ENCODE measurements at regions not wholly inside any gene's neighbourhood (a gene's known extent, or its start where the extent isn't known, plus 50 kb on each side); places are given as distances from the start of the nearest gene placed in this dataset.

DNA sequence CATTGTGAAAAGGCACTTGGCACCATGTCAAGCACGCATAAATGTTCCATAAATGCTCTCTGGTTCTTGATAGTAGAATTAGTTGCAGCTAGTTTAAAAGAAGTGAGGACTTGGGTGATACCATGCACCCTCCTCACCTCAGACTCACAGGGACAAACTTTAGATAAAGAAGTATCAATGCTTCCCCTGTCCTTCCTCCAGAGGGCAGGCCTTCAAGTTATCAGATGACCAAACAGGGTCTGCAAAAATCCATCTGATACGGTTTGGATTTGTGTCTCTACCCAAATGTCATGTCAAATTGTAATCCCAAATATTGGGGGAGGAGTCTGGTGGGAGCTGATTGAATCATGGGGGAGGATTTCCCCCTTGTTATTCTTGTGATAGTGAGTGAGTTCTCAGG, 54.1 kb downstream of the C1QL2 start:
- DNase-seq (ENCODE audit: low read depth in 2 of 2) = no peak

DNA sequence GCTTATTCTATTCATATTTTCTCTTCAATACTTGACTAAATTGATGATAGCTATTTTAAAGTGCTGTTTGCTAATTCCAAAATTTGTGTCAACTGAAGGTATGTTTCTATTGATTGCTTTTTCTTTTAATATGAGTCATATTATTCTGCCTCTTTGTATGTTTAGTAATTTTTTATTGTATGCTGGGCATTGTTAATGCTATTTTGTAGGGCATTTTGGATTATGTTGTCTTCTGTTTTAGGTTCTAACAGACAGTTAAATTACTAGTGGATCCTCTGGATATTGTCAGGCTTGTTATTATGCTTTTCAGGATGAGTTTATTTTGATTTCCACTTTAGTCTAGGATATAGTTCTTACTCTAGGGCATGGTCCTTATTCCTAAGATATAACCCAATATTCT, 55.6 kb downstream of the C1QL2 start:
- no peak for DNase-seq (ENCODE audit: low read depth in 2 of 2)

DNA sequence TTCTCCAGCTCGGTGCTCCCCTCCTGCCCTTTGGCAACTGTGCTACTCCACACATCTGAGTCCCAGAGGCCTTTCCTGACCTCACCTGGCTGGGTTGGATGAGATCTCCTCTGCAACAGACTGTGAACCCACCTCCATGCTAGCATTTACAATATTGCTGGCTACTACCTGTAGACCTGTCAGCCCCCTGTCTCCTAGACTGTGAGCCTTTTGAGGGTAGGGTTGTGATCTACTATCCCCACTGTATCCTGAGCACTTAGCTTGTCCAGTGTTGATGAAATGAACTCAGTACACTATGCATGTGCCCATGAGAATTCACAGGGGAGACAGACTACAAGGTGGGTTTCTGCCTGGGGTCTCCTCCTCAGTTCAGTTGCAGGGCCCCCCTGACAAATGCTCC, 70.1 kb downstream of the C1QL2 start:
- no peak for DNase-seq (ENCODE audit: low read depth in 2 of 2)

DNA sequence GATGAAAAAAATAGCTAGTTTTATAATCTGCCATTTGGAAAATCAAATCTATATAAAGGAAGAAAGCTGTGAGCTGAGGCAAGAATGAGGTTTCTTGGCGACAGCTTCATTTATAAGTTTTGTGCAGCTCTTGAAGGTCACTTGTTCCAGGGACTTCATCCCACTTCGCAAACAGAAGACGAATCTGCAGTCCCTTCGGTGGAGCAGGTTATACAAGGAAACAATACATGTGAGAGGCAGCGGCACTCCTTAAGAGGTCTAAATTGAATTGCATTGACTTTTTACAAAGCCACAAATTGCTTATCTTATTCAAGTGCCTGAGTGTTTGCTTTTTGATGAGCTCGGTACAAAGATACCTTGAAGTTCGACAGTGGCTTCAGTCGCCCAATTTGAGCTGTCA, 72.2 kb downstream of the C1QL2 start:
- DNase-seq (ENCODE audit: low read depth in 2 of 2) = no peak

DNA sequence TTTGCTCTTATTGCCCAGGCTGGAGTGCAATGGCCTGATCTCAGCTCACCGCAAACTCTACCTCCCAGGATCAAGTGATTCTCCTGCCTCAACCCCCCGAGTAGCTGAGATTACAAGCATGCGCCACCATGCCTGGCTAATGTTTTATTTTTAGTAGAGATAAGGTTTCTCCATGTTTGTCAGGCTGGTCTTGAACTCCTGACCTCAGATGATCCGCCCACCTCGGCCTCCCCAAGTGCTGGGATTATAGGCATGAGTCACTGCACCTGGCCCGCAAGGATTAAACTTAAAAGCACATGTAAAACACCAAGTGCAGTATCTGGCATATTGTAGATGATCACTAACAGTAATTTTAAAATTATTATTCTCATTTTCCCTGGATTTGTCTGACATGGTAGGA, 72.9 kb downstream of the C1QL2 start:
- DNase-seq (ENCODE audit: low read depth in 2 of 2) = no peak

DNA sequence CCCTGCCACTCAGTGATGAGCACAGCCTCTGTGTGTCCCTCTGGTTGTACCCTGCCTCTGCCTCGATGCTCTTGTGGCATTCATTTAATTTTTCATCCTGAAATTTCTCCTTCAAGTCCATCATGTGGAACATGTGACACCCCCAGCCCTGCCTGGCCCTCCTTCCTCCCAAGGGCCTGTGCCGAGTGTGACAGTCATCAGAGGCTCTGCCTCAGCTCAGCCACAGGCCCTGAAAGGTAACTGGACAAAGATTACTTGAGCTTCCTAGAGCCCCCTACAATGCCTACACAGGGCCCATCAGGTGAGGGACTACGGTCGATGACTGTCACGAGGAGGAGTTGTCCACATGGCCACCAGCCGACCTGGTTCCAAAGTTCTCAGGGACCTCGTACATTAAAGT, 75.1 kb downstream of the C1QL2 start:
- no peak for DNase-seq (ENCODE audit: low read depth in 2 of 2)

DNA sequence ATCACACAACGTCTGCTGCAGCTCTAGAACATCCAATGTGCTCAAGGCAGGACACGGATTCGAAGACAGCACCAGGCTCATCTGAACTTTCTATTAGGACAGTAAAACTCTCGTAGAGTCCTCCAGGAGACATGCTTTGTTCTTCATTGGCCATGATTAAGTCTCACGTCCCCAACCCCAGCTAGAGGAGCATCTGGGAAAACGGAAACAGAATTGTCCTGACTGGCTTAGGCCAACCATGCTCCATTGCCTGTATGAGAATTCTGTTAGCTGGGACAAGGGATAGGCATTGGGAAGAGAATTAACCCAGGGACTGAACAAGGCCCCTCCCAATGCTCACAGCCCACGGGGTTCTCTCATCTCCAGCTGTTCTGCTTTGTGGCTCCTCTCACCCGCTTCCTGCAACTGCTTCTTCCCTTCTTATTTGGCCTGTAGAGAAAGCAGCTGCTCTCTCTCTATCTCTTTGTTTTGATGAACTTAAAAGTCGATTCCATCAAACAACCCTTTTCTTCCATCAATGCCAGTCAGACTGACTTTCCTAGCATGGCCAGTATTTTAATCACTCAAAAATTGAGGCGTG, 75.6 kb downstream of the C1QL2 start:
- DNase-seq (ENCODE audit: low read depth in 2 of 2) = no peak

DNA sequence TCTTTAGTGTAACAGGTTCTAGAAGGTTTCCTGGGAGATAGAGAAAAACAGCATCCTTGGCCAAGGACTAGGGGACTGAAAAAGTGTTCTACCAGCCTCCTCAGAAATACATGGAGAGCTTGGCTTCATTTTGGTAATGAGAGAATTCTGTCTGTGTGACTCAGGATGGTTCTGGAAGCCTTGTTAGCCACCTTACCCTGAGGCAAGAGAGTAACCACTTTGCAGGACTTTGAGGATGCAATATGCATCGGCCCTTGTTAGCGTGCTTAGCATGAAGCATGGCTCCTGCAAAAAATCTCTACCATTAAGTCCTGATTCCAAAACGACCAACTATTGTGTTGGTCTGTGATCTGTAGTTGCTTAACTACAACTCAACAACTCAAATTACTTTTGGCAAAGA, 79.8 kb downstream of the C1QL2 start:
- DNase-seq (ENCODE audit: low read depth in 2 of 2) = no peak

DNA sequence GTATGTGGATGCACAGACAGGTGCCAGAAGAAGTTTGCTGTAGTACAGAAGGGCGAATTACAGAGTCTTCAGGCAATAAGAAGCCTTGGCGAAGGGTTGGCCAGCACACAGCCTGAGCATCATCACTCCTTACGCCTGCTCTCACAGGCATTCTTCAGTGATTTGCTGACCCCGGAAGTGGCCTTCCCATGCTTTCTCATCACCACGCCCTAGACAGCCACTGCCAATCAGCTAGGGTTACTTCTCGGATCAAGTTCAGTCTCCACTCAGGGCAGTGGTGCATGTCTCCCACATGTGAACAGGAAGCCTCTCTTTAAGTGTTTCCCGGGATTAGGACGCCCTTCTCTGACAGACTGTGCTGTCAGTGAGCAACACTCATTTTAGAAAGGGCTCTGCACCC, 81.8 kb downstream of the C1QL2 start:
- no peak for DNase-seq (ENCODE audit: low read depth in 2 of 2)

DNA sequence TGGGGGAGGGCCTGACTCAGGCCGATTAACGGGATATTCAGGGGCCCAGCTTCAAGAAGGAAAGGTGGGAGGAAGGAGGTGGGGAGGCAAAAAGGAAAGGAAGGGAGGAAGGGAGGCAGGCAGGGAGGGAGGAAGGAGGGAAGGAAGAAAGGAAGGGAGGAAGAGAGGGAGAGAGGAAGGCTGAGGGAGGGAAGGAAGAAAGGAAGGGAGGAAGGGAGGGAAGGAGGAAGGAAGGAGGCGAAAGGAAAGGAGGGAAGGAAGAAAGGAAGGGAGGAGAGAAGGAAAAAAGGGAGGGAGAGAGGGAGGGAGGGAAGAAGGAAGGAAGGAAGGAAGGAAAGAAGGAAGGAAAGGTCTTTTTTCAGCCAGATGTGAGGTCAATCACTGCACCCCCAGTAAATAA, 85.3 kb downstream of the C1QL2 start:
- DNase-seq (ENCODE audit: low read depth in 2 of 2) = no peak

DNA sequence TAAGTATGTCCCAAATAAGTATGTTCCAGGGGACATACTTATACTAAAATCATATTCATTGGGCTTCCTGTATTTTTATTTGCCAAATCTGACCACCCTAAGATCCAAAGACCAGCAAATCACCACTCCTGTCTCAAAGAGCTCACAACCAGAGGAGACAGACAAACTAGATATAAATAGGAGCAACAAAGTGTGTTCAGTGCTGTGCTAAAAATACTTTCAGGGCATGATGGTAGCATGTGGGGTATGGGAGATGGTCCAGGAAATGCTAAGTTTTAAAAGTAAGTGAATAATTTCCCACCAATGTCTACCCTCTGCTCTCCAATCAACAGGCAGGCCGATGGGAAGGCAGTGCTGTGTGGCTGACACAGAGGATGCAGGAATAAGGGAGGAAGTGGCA, 87.1 kb downstream of the C1QL2 start:
- DNase-seq (ENCODE audit: low read depth in 2 of 2) = no peak

DNA sequence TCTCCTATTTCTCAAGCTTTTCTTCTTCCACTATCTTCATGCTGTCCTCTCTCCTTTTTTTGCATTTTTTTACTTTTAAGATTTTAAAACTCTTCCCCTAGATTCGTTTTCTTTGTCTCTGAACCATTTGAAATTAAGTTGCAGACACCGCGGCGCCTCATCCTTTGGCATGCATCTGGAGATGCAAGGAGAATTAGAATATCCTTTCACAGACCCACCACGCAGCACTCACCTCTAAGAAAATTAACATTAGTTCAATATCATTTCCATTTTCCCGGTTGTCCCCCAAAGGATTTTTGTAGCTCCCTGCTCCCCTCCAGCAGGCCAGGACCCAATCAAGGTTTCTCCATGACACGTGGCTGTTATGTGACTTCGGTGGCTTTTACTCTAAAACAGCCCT, 88.8 kb downstream of the C1QL2 start:
- DNase-seq (ENCODE audit: low read depth in 2 of 2) = no peak

DNA sequence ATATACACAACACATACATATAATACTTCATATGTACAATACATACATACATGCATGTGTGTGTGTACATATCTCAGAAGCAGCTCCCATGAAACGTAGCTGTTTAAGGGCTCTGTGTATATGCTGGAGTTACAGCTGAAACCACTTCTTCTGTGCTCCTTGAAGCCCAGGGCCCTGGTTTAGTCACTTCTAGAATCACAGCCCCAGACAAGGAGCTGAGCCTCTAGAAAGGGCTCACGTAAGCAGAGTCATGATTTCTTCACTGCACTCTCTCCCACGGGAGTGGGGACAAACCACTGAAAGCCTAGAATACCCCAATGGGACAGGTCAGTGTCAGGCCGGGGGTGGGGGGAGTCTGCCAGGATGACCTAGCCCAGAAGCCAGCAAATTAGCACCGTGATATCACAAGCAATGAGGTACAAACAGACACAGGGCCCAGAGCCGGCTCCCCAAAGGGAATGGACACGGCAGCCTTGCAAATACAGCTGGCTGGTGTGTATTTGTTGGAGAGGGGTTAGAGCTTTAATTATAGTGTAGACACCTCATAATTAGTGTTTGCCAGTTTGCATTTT, 90.3 kb downstream of the C1QL2 start:
- no peak for DNase-seq (ENCODE audit: low read depth in 2 of 2)

DNA sequence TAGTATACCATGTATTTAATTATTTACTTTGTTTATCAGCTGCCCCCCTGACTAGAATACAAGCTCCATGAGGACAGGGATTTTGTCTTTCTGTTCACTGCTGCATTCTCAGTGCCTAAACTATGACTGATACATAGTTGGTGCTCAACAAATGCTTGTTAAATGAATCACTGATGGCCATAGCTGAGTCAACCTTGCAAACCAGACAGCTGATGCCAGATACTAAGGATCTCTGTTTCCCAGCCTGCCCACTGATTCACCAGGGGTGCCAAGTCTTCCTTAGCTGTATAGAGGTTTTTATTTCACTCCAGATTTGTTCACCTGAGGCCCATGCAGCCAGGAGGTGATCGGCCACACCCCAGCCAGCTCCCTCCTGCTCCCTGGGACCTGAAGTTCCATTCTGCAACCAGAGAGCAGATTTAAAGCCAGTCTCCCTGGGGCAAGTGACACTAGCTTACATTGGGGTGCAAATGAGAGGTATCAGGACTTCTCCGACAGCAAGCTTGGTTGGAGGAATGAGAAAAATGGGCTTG, 92.2 kb downstream of the C1QL2 start:
- no peak for DNase-seq (ENCODE audit: low read depth in 2 of 2)

DNA sequence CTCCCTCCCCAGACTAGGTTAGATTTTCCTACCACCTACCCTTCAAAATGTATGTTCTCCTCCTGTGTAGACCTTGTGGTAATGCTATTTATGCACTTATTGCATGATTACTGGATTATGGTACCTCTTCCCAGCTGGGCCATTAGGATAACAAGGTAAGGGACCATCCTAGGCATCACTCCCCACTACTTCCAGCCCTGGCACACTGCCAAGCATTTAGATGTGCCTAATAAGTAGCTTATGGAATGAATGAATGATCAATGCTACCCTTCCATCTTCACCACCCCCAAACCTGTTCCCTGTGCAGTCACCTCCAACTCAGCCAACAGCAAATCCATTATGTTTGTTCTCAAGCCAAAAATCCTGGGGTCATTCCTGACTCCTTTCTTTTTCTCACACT, 93.4 kb downstream of the C1QL2 start:
- DNase-seq (ENCODE audit: low read depth in 2 of 2) = no peak

DNA sequence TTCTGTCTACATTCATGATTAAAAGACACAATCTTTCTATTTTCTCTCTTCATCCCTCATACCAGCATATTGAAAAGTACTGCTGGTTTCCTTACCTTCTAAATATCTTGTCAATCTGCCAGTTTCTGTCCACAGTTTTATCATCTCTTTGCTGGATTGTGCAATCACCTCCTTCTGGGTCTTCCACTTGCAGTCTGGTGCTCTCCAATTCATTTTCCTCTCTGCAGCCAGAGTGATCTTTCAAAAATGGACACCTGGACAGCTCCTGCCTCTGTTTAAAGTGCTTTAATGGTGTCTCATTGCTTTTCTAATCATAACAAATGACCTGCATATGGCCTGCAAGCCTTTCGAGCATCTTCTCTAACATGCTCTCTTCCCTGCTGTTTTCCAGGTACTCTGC, 94.0 kb downstream of the C1QL2 start:
- no peak for DNase-seq (ENCODE audit: low read depth in 2 of 2)

DNA sequence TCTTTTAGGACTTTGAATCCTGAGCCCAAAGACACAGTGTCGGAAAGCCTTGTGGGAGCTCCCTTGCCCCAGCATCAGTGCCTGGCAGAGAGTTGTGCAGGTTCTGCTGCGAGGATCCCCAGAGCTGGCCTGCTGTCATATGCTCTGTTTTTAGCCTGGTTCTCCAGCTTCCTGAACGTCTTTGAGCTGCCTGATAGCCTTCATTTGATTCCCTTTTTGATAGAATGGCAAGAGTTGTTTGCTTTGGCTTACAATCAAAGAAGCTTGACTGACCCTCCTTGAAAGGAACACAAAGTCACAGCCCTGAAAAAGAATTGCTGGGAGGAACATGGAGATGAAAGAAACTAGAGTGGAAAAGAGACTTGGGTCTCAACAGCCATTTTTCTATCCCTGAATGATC, 95.4 kb downstream of the C1QL2 start:
- DNase-seq (ENCODE audit: low read depth in 2 of 2) = no peak

DNA sequence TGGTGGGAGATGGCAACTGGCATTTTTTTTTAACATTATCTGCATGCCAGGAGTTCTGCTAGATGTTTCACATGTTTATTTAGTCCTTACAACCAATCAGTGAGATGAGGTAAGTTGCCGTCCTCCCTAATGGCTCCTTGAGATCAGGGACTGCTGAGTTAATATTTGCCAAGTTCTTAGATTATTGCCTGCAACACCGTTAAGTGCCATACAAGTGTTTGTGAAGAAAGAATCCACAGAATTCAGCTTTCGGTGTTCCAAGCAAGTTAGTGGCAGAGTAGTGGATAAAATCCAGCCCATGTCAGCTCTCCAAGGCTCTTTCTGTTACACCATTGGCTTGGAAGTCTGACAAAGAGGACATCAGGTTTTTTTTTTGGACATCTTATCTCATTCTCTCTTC, 95.9 kb downstream of the C1QL2 start:
- no peak for DNase-seq (ENCODE audit: low read depth in 2 of 2)

DNA sequence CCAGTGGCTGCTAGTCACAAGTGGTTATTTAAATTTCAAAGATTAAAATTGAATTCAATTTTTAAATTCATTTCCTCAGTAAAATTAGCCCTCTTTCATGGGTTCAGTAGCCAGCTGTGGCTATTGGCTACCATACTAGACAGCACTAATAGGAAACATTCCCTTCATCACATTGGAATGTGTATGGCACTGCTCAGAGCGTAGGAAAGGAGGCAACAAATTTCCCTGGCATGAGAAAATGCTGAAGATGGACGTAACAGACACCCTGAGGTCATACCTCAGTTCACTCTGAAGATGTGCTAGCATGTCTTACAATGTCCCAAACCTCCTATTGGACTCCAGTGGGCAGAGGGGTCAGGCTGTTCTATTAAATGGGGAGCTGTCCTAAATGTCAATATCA, 96.4 kb downstream of the C1QL2 start:
- DNase-seq (ENCODE audit: low read depth in 2 of 2) = no peak

DNA sequence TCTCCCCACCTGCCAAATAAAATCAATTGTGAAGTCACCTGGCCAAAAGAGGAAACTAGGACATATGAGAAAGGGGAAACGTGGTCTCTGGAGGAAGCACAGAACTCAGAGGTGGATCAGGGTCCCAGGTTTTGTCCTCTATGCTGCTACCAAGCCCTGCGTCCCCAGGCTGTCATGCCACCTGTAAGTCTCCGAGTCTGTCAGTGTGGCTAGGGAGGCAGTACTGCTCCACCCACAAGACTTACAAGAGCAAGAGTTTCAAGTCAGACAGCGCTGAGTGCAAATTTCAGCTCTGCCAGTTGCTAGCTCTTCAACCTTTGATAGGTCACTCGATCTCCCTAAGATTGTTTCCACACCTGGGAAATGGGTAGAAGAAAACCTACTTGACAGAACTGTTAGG, 98.6 kb downstream of the C1QL2 start:
- no peak for DNase-seq (ENCODE audit: low read depth in 2 of 2)

DNA sequence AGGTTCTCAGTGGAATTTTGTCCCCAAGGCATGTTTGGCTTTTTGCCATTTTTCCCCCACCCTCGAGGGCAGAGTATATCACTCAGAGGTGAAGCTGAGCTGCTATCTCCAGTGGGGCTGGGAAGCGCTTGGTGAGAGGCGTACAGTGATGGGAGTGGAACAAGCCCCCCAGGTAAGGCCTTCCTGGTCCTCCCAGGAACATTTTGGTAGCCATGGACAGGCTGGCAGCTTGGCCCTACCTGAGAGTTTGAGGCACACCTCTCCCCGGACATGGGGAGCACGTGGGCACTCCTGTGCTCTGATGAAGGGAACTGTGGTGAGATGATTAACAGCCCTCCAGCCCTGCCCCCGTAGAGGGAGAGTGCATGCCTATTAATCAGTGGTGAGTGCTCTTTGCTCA, 99.3 kb downstream of the C1QL2 start:
- DNase-seq (ENCODE audit: low read depth in 2 of 2) = no peak

DNA sequence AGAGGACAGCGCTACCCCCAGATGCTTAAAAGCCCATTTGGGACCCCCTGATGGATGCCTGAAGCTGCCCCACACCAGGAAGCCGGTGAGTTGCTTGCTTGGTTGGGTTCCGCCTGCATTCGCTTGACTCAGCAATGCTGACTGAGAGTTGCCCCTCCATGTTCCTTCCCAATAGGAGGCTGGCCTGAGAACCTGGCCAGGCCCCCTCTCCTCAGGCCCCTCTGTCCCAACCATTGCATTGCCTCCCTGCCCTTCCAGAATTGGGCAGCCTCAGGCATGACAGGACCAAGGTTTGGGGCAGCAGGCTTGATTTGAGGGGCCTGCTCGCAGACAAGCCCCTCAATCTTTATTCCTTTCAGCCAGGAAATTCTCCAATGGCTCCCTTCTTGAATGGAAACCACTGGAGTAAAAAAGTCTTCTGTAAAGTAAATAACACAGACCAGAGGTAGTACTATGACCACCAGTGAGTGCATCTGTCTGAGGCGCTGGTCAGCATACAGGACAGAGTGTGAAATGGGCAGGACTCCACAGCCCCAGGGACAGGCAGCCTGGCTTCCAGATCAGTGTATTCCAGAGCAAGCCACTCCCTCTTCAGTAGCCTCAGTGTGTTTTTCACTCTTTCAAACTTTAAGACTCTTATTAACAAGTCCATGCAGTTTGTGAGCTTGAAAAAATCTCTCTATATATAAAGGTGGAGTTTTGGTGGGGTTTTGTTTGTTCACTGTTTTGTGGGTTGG, 104.7 kb downstream of the C1QL2 start:
- DNase-seq (ENCODE audit: low read depth in 2 of 2) = no peak

DNA sequence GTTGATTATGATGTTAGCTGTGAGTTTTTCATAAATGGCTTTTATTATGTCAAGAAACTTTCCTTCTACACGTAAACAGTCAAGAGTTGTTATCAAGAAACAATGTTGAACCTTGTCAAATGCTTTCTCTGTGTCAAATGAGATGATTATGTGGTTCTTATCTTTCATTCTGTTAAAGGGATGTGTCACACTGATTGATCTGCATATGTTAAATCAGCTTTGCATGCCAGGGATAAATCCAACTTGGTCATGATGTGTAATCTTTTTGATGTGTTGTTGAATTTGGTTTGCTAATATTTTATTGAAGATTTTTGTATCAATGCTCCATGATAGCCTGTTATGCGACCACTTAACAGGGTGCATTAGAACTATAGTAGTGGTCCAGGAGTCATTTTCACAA, 107.3 kb downstream of the C1QL2 start:
- DNase-seq (ENCODE audit: low read depth in 2 of 2) = no peak

Measured in lung microvascular endothelial cell (primary cell).